22Rv1 (cell line): ENCODE measurements at regions not wholly inside any gene's neighbourhood (a gene's known extent, or its start where the extent isn't known, plus 50 kb on each side); places are given as distances from the start of the nearest gene placed in this dataset.

Source experiments
- H3K27ac ChIP-seq: fragments of 450-650 bp; 2 replicates; pipeline ENCODE4 v1.5.1; 2017
- ZFX ChIP-seq: fragments of 450-650 bp; IDR thresholded peaks from 2 replicates; pipeline ENCODE4 v1.6.1; 2017; ENCODE audit warnings: antibody characterized with exemption, borderline replicate concordance
- TF ChIP-seq, protein P1 (sequence below): fragments of 450-650 bp; IDR thresholded peaks from 2 replicates; pipeline ENCODE4 v1.5.1; 2017; ENCODE audit warnings: mild to moderate bottlenecking

DNA sequence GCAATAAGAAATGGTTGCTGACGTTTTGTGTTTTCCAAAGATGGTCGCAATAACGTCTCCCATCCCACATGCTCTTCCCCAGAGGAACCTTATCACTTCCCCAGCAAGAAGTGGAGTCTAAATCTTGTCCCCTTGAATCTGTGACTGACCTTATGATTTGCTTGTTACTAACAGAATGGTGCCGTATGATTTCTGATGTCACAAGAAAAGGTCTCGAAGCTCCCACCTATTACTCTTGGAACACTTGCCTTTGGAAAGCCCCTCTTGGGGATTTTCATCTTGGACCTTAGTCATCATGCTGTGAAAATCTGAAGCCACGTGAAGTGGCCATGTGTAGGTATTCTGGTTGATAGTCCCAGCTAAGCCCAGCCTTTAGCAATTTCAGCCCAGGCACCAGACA, 86.2 kb upstream of the GLS start:
- TF ChIP-seq ZFX, result no peak
- TF ChIP-seq, protein P1, sequence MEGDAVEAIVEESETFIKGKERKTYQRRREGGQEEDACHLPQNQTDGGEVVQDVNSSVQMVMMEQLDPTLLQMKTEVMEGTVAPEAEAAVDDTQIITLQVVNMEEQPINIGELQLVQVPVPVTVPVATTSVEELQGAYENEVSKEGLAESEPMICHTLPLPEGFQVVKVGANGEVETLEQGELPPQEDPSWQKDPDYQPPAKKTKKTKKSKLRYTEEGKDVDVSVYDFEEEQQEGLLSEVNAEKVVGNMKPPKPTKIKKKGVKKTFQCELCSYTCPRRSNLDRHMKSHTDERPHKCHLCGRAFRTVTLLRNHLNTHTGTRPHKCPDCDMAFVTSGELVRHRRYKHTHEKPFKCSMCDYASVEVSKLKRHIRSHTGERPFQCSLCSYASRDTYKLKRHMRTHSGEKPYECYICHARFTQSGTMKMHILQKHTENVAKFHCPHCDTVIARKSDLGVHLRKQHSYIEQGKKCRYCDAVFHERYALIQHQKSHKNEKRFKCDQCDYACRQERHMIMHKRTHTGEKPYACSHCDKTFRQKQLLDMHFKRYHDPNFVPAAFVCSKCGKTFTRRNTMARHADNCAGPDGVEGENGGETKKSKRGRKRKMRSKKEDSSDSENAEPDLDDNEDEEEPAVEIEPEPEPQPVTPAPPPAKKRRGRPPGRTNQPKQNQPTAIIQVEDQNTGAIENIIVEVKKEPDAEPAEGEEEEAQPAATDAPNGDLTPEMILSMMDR, result no peak
- no peak overlapping the region for H3K27ac ChIP-seq

GRCh38 chr2:190794790-190795189, 85.8 kb upstream of the GLS start:
- no peak for TF ChIP-seq ZFX
- TF ChIP-seq, protein P1, result no peak
- no peak overlapping the region for H3K27ac ChIP-seq

- no peak overlapping the region for H3K27ac ChIP-seq
- TF ChIP-seq, protein P1, result no peak
These were observed 84.9 kb upstream of the GLS start for GRCh38 chr2:190795686-190796085.

GRCh38 chr2:190799999-190800398, 80.6 kb upstream of the GLS start:
- H3K27ac ChIP-seq, result no peak overlapping the region
- TF ChIP-seq, protein P1, result no peak
- no peak for TF ChIP-seq ZFX

DNA sequence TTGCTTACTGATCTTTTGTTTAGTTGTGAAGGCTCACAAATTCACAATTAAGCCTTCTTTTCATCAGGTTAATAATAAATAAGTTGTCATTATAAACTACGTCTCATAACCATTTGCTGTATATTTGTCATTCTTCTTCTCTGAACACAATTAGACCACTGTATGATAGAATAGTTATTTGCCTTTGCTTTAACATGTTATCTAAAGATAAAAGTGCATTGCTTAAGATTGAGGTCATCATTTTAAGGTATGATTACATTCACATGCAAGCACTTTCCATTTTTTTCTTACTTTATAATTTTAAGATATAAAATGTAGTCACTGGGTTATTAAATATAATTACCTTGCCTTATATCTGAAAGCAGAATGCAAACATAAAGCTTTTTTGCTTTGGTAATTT, 80.1 kb upstream of the GLS start:
- no peak overlapping the region for H3K27ac ChIP-seq
- TF ChIP-seq, protein P1, result no peak
- TF ChIP-seq ZFX, result no peak

DNA sequence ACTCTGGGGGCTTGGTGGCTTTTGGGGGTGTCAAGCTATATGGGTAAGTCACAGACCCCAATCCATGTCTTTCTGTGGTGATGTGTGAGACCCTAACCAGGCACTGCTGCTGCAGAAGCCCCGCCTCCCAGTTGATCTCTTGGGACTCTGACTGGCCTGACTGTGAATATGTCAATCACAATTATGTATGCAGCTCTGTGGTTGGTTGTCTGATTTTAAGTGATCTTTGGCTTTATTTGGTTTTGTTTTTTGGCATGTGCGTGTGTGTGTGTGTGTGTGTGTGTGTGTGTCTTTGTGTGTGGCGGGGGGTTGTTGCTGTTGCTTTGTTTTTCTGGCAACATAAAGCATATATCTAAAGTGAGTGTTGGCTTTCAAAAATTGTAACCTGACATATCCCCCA, 78.5 kb upstream of the GLS start:
- no peak overlapping the region for H3K27ac ChIP-seq
- TF ChIP-seq ZFX, result no peak
- TF ChIP-seq, protein P1, result no peak

GRCh38 chr2:190802626-190803209, 77.9 kb upstream of the GLS start:
- TF ChIP-seq, protein P1, result no peak
- H3K27ac ChIP-seq, result no peak overlapping the region
